Activated CD4-positive, CD25-positive, alpha-beta regulatory T cell treated with anti-CD3 and anti-CD28 coated beads, Interleukin-2, amount 50 U/mL, for 24 hours (primary cell): ENCODE measurements at regions not wholly inside any gene's neighbourhood (a gene's known extent, or its start where the extent isn't known, plus 50 kb on each side); places are given as distances from the start of the nearest gene placed in this dataset.
"Not testable (repeated sequence)": the region's sequence is repeated elsewhere in the genome, so short reads cannot be mapped to it uniquely, and the experiment has no call there.

Source experiments
- ATAC-seq, 2 donors: fragments of 150-1000 bp; cut with Tn5 transposase; one replicate each; pipeline ENCODE4 v1.10.0; 2021; ENCODE audit warnings: mild to moderate bottlenecking in 1 of 2, moderate library complexity in 1 of 2

DNA sequence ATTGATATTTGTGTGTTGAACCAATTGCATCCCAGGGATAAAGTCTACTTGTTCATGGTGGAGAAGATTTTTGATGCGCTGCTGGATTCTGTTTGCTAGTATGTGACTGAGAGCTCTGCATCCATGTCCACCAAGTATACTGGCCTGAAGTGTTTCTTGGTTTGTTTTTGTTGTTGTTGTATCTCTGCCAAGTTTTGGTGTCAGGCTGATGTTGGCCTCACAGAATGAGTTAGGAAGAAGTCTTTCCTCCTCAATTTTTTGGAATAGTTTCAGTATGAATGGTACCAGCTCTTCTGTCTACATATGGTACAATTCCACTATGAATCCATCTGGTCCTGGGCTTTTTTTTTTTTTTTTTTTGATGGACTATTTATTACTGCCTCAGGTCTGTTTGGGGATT lies 50.9 kb upstream of the OSTN start:
- no peak for ATAC-seq

- ATAC-seq = no peak
These were observed 55.8 kb upstream of the OSTN start for GRCh38 chr3:191143224-191143623.

- ATAC-seq = no peak
These were observed 57.3 kb upstream of the OSTN start for GRCh38 chr3:191141728-191142127.

DNA sequence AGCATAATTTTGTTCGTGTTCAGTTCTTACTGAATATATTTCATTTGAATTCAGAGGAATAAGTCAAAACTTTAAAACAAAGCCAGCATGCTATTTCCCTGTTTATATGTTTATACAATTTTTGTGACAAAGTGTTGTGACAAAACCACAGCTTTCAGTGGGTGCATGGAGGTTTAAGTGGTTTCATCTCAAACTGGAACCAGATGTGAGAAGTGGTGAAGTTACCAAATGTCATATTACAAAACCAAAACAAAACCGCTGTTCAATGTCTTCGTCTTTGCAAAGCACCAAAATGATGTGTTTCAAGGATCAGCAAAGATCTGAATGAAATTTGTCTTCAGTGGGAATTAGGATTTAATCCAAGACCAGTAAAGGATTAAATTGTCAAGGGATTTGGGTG lies 59.3 kb upstream of the OSTN start:
- no peak for ATAC-seq

DNA sequence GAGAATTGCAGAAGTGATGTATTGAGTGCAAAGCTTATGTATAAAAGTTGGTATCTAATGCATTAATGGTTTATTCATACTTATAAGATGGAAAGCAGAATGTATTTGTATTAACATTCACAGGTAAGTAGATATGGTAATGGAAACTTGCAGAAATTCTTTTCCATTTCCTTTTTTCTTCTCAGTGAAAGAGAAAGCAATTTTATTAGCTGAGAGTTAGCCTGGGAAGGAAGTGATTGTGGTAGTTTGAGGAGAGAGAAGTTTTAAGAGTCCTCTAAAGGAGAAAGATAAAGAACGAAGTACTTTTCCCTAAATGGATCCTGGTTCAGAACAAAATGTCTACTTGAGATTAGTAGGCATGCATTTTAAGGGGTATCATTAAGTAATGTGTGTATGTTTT lies 60.1 kb upstream of the OSTN start:
- ATAC-seq = no peak

DNA sequence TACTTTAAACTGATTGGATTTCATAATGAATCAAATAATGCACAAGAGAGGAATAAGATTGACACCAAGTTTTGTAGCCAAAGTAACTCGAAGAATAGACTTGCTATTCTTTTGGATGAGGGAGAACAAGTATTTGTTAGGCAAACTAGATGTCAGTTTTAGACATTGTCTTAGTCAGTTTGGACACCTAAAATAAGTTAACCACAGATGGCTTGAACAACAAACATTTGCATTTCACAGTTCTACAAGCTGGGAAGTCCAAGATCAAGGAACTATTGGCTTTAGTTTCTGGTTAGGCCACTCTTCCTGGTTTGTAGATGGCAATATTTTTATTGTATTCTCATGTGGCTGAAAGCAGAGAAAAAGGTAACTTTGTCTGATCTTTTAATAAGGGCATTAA lies 61.3 kb upstream of the OSTN start:
- ATAC-seq = no peak

- no peak for ATAC-seq
These were observed 62.7 kb upstream of the OSTN start for GRCh38 chr3:191136347-191136746.

DNA sequence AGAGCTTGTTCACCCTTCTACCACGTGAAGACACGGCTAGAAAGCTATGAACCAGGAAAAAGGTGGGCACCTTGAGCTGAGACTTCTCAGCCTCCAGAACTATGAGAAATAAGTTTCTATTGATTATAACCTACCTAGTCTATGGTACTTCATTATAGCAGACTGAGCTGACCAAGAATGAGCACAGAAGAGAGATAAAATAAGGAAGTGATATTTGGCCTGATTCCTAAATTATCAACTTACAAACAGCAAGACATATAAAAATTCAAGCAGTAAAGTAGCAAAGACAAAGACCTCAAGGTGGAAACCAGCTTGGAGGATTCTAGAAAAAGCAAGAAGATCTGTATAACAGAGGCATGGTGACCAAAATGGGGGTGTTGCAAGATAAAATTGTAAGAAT lies 63.9 kb upstream of the OSTN start:
- ATAC-seq = no peak

- no peak for ATAC-seq
These were observed 65.7 kb upstream of the OSTN start for GRCh38 chr3:191133359-191133758.

DNA sequence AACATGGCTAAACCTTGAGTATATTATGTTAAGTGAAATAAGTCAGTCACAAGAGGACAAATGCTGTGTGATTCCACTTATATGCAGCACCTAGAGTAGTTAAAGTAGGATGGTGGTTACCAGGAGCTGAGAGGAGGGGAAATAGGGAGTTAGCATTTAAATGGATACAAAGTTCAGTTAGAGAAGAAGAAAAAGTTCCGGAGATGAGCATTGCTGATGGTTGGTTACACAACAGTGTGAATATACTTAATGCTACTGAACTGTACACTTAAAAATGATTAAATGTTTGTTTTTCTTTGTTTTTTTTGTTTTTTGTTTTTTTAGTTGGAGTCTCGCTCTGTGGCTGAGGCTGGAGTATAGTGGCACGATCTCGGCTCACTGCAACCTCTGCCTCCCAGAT lies 67.7 kb upstream of the OSTN start:
- ATAC-seq = no peak

- ATAC-seq = not testable (repeated sequence)
These were observed 74.2 kb upstream of the OSTN start for GRCh38 chr3:191124891-191125290.

- no peak for ATAC-seq
These were observed 75.1 kb upstream of the OSTN start for GRCh38 chr3:191123946-191124345.

DNA sequence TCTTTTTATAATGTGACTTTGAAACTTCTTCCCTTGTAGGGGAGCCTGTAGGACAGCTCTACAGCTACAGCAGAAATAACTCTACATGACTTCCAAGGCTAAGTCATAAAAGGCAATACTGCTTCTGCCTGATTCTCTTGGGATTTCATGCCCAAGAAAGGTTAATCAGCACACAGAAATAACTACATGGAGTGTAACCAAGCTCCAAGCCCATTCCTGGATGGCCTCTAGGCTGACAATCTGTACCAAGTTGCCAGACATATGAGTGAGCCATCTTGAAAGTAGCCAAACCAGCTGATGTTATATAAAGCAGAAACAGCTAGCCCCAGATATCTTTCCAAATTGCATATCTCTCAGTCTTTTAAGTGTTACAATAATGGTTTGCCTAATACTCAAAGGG lies 75.8 kb upstream of the OSTN start:
- ATAC-seq = no peak

DNA sequence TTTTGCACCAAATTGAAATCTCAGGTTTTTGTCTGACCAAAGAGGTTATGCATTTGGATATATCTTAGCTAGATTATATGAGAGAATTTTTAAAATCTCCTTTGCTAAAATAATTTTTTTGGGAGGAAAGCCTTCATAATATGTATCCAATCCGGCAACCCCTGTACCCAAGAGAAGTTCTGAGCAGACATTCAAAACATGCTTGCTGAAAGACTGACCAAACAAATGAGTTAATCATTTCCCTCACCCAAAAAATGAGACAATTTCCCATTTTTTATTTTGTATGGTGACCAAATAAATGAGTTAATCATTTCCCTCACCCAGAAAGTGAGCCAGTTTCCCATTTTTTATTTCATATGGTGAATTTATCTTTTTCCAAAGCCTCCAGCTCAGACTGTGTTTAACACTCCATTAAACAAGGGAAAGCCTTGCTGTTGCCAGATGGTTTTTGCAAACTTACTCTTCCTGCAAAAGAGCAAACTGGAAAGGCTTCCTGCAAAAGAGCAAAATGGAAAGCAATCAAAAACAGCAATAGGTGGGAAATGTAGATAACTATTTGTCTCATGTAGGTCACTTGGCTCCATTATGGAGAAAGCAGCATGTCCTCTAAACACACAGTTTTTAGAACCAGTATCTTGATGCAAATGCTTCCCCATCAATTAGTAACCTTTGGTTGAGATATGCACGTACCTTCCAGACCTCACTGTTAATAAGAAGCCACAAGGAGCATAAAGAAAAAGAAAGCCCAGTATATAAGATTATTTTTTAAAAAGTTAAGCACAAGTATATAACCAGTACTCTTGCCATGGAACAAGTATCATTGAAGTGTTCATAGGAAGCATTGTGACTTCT lies 78.4 kb upstream of the OSTN start:
- ATAC-seq = no peak

DNA sequence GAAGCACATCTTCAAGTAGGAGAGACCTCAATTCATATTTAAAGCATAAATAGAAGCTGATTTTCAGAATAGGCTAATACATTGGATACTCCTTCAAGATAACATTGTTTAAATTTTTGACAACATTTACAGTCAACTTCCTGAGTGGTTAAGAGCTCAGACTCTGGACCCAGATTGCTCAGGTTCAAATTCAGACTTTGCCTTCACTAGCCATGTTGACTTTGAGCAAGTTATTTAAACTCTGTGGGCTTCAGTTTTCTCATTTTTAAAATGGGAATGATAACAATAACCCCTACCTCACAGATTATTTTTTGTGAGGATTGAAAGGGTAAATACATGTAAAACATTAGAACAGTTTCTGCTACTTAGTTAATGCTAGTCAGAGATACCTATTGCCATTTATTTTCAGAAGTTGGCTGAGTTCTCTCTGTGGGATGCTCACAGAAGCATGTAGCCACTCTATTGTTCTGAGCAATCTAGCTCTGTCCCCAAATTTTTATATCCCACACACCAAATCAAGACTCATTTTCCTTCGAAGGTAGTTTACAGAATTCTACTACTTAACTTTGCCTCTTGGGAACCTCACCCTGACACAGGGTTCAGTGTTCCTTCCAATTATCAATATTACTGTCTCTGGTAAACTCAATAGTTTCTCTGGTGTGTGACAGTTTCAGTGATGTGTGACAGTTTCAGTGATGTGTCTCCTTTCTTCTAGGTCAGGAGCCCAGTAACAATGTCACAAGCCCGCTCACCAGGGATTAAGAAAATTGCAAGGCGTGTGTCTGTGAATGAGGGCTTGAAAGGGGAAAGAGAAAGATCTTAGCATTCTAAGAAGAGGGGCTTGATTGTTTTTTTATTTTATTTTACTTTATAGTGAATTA lies 79.4 kb upstream of the OSTN start:
- no peak for ATAC-seq

GRCh38 chr3:191111722-191112121 lies 87.3 kb upstream of the OSTN start:
- ATAC-seq = no peak

GRCh38 chr3:191105418-191105817 lies 93.6 kb upstream of the OSTN start:
- ATAC-seq = no peak

- no peak for ATAC-seq
These were observed 98.5 kb upstream of the OSTN start for GRCh38 chr3:191100516-191100915.

- ATAC-seq = no peak
These were observed 104.8 kb upstream of the OSTN start for GRCh38 chr3:191094057-191094845.

GRCh38 chr3:191087391-191087790 lies 111.7 kb upstream of the OSTN start:
- no peak for ATAC-seq

- ATAC-seq = no peak
These were observed 114.0 kb upstream of the OSTN start for GRCh38 chr3:191085091-191085490.

GRCh38 chr3:191078913-191079312 lies 120.1 kb upstream of the OSTN start:
- ATAC-seq = not testable (repeated sequence)

GRCh38 chr3:191076903-191077552 lies 122.0 kb upstream of the OSTN start:
- no peak for ATAC-seq
